ENCODE measurements at regions not wholly inside any gene's neighbourhood (a gene's known extent, or its start where the extent isn't known, plus 50 kb on each side); places are given as distances from the start of the nearest gene placed in this dataset.

GRCh38 chr6:167697316-167697715, 129.4 kb upstream of the AFDN start:
- TF ChIP-seq TAF1 (IDR thresholded peaks at IDR 0.05; ENCODE audit: borderline replicate concordance, low read depth, low read length) = no peak
- DNase-seq (ENCODE audit: insufficient read length) (no peak), FAIRE-seq (no peak)

- TF ChIP-seq POLR2AphosphoS5 (IDR thresholded peaks at IDR 0.05; ENCODE audit: low read depth, low read length) (no peak), TAF1 (IDR thresholded peaks at IDR 0.05; ENCODE audit: borderline replicate concordance, low read depth, low read length) (no peak), POLR2A (IDR thresholded peaks at IDR 0.05; ENCODE audit: low read depth, low read length) (no peak)
- DNase-seq (ENCODE audit: insufficient read length) (no peak), FAIRE-seq (no peak)
These were observed 128.2 kb upstream of the AFDN start for GRCh38 chr6:167698540-167698939.

- DNase-seq (ENCODE audit: insufficient read length) (no peak), FAIRE-seq (peak; percentile 77)
- TF ChIP-seq TAF1 (IDR thresholded peaks at IDR 0.05; ENCODE audit: borderline replicate concordance, low read depth, low read length) (peak; percentile 12; the same call in 1 of the 2 replicates), POLR2A (IDR thresholded peaks at IDR 0.05; ENCODE audit: low read depth, low read length) (peak; percentile 22; the same call in 1 of the 2 replicates), POLR2AphosphoS5 (IDR thresholded peaks at IDR 0.05; ENCODE audit: low read depth, low read length) (no peak)
These were observed 127.4 kb upstream of the AFDN start for GRCh38 chr6:167699141-167699931.

GRCh38 chr6:167700199-167700598, 126.5 kb upstream of the AFDN start:
- FAIRE-seq (no peak), DNase-seq (ENCODE audit: insufficient read length) (no peak)
- TF ChIP-seq POLR2A (IDR thresholded peaks at IDR 0.05; ENCODE audit: low read depth, low read length) = no peak
- TF ChIP-seq POLR2AphosphoS5 (IDR thresholded peaks at IDR 0.05; ENCODE audit: low read depth, low read length) = no peak
- TF ChIP-seq TAF1 (IDR thresholded peaks at IDR 0.05; ENCODE audit: borderline replicate concordance, low read depth, low read length) = no peak

GRCh38 chr6:167701010-167701409, 125.7 kb upstream of the AFDN start:
- DNase-seq (ENCODE audit: insufficient read length) (no peak), FAIRE-seq (no peak)
- TF ChIP-seq POLR2A (IDR thresholded peaks at IDR 0.05; ENCODE audit: low read depth, low read length) (no peak), TAF1 (IDR thresholded peaks at IDR 0.05; ENCODE audit: borderline replicate concordance, low read depth, low read length) (no peak), POLR2AphosphoS5 (IDR thresholded peaks at IDR 0.05; ENCODE audit: low read depth, low read length) (no peak)

- DNase-seq (ENCODE audit: insufficient read length) = no peak
- no peak for TF ChIP-seq POLR2AphosphoS5 (IDR thresholded peaks at IDR 0.05; ENCODE audit: low read depth, low read length)
- TF ChIP-seq POLR2A (IDR thresholded peaks at IDR 0.05; ENCODE audit: low read depth, low read length) = no peak
- no peak for TF ChIP-seq TAF1 (IDR thresholded peaks at IDR 0.05; ENCODE audit: borderline replicate concordance, low read depth, low read length)
- FAIRE-seq = no peak
These were observed 124.4 kb upstream of the AFDN start for GRCh38 chr6:167702241-167702827.

GRCh38 chr6:167703347-167703746, 123.4 kb upstream of the AFDN start:
- DNase-seq (ENCODE audit: insufficient read length) (no peak), FAIRE-seq (no peak)
- TF ChIP-seq POLR2AphosphoS5 (IDR thresholded peaks at IDR 0.05; ENCODE audit: low read depth, low read length) (no peak), POLR2A (IDR thresholded peaks at IDR 0.05; ENCODE audit: low read depth, low read length) (no peak), TAF1 (IDR thresholded peaks at IDR 0.05; ENCODE audit: borderline replicate concordance, low read depth, low read length) (no peak)

- FAIRE-seq = no peak
- TF ChIP-seq POLR2A (IDR thresholded peaks at IDR 0.05; ENCODE audit: low read depth, low read length) (no peak), POLR2AphosphoS5 (IDR thresholded peaks at IDR 0.05; ENCODE audit: low read depth, low read length) (no peak), TAF1 (IDR thresholded peaks at IDR 0.05; ENCODE audit: borderline replicate concordance, low read depth, low read length) (no peak)
- no peak for DNase-seq (ENCODE audit: insufficient read length)
These were observed 122.9 kb upstream of the AFDN start for GRCh38 chr6:167703781-167704180.

GRCh38 chr6:167704396-167704901, 122.3 kb upstream of the AFDN start:
- DNase-seq (ENCODE audit: insufficient read length) = no peak
- no peak for TF ChIP-seq POLR2A (IDR thresholded peaks at IDR 0.05; ENCODE audit: low read depth, low read length)
- no peak for TF ChIP-seq TAF1 (IDR thresholded peaks at IDR 0.05; ENCODE audit: borderline replicate concordance, low read depth, low read length)
- TF ChIP-seq POLR2AphosphoS5 (IDR thresholded peaks at IDR 0.05; ENCODE audit: low read depth, low read length) = no peak
- no peak for FAIRE-seq

- DNase-seq (ENCODE audit: insufficient read length) (no peak), FAIRE-seq (no peak)
- TF ChIP-seq TAF1 (IDR thresholded peaks at IDR 0.05; ENCODE audit: borderline replicate concordance, low read depth, low read length) (no peak), POLR2A (IDR thresholded peaks at IDR 0.05; ENCODE audit: low read depth, low read length) (no peak), POLR2AphosphoS5 (IDR thresholded peaks at IDR 0.05; ENCODE audit: low read depth, low read length) (no peak)
These were observed 121.4 kb upstream of the AFDN start for GRCh38 chr6:167705211-167705750.

GRCh38 chr6:167706313-167707109, 120.2 kb upstream of the AFDN start:
- FAIRE-seq = peak; percentile 61
- TF ChIP-seq TAF1 (IDR thresholded peaks at IDR 0.05; ENCODE audit: borderline replicate concordance, low read depth, low read length) (no peak), POLR2A (IDR thresholded peaks at IDR 0.05; ENCODE audit: low read depth, low read length) (no peak), POLR2AphosphoS5 (IDR thresholded peaks at IDR 0.05; ENCODE audit: low read depth, low read length) (no peak)
- no peak for DNase-seq (ENCODE audit: insufficient read length)
